Peyer's patch (tissue), 4 donors: ENCODE measurements at regions not wholly inside any gene's neighbourhood (a gene's known extent, or its start where the extent isn't known, plus 50 kb on each side); places are given as distances from the start of the nearest gene placed in this dataset.

Source experiments
- POLR2A ChIP-seq, 2 donors: fragments of 450-650 bp; IDR thresholded peaks; one replicate each; pipeline ENCODE4 v1.5.1; 2017; ENCODE audit warnings: antibody characterized with exemption in 2 of 2, mild to moderate bottlenecking in 2 of 2, moderate library complexity in 2 of 2
- TF ChIP-seq, protein P1 (sequence below), 6 experiments: fragments of 450-650 bp in 4 of 6; fragments of 200-600 bp in 2 of 6; sonication (generic) in 1 of 6; IDR thresholded peaks; one replicate each; pipeline ENCODE4 v1.5.1; 2017 to 2019; ENCODE audit warnings: antibody characterized with exemption in 6 of 6, mild to moderate bottlenecking in 3 of 6, moderate library complexity in 1 of 6

GRCh38 chr20:60483371-60483770, 525.1 kb downstream of the CDH26 start:
- TF ChIP-seq POLR2A (IDR thresholded peaks at IDR 0.05) = no peak
- TF ChIP-seq, protein P1, sequence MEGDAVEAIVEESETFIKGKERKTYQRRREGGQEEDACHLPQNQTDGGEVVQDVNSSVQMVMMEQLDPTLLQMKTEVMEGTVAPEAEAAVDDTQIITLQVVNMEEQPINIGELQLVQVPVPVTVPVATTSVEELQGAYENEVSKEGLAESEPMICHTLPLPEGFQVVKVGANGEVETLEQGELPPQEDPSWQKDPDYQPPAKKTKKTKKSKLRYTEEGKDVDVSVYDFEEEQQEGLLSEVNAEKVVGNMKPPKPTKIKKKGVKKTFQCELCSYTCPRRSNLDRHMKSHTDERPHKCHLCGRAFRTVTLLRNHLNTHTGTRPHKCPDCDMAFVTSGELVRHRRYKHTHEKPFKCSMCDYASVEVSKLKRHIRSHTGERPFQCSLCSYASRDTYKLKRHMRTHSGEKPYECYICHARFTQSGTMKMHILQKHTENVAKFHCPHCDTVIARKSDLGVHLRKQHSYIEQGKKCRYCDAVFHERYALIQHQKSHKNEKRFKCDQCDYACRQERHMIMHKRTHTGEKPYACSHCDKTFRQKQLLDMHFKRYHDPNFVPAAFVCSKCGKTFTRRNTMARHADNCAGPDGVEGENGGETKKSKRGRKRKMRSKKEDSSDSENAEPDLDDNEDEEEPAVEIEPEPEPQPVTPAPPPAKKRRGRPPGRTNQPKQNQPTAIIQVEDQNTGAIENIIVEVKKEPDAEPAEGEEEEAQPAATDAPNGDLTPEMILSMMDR (IDR thresholded peaks at IDR 0.05) = no peak
